PC-9 (cell line): ENCODE measurements at regions not wholly inside any gene's neighbourhood (a gene's known extent, or its start where the extent isn't known, plus 50 kb on each side); places are given as distances from the start of the nearest gene placed in this dataset.

Source experiments
- EZH2 ChIP-seq: fragments of 200-600 bp; sonication (generic); IDR thresholded peaks from 2 replicates; pipeline ENCODE4 v1.8.0; 2017; ENCODE audit warnings: antibody characterized with exemption, low read depth
- TF ChIP-seq, protein P1 (sequence below): fragments of 200-600 bp; sonication (generic); conservative IDR thresholded peaks from 2 replicates; pipeline ENCODE4 v1.6.1; 2017; ENCODE audit warnings: mixed run types, antibody characterized with exemption, mild to moderate bottlenecking, moderate library complexity

DNA sequence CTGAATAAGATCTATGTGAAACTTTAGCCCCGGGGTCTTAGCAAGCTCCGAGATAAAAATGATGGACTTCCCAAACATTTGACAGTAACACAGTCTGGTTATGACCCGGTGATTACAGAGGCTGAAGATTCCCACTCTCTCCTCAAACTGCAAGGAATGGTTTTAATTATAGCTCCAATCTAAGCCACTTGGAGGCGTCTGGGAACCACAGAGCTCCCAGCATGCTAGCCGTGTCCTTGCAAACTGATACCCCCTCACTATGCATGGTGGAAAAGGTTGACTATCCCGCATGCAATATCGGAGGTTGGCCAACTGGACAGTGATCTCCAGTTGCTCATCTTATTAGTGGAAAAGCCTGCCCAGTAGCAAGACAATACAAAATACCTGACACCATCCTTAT, 76.5 kb upstream of the GRIN2B start:
- TF ChIP-seq, protein P1, sequence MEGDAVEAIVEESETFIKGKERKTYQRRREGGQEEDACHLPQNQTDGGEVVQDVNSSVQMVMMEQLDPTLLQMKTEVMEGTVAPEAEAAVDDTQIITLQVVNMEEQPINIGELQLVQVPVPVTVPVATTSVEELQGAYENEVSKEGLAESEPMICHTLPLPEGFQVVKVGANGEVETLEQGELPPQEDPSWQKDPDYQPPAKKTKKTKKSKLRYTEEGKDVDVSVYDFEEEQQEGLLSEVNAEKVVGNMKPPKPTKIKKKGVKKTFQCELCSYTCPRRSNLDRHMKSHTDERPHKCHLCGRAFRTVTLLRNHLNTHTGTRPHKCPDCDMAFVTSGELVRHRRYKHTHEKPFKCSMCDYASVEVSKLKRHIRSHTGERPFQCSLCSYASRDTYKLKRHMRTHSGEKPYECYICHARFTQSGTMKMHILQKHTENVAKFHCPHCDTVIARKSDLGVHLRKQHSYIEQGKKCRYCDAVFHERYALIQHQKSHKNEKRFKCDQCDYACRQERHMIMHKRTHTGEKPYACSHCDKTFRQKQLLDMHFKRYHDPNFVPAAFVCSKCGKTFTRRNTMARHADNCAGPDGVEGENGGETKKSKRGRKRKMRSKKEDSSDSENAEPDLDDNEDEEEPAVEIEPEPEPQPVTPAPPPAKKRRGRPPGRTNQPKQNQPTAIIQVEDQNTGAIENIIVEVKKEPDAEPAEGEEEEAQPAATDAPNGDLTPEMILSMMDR = no peak
- TF ChIP-seq EZH2 = no peak
